DOHH2 (cell line): ENCODE measurements at regions not wholly inside any gene's neighbourhood (a gene's known extent, or its start where the extent isn't known, plus 50 kb on each side); places are given as distances from the start of the nearest gene placed in this dataset.

Experiments used
- H3F3A ChIP-seq: fragments of 200-600 bp; sonication (generic), shearing (Covaris generic); 2 replicates; pipeline ENCODE4 v1.6.0; 2016; ENCODE audit warnings: antibody characterized with exemption, mild to moderate bottlenecking; ENCODE audit not compliant: control insufficient read depth, insufficient read depth
- H3K27ac ChIP-seq: fragments of 200-600 bp; sonication (generic); 2 replicates; pipeline ENCODE4 v1.5.1; 2014; ENCODE audit warnings: low read depth, mild to moderate bottlenecking, low read length, moderate library complexity
- H3K27me3 ChIP-seq: fragments of 200-600 bp; sonication (generic); 2 replicates; pipeline ENCODE4 v1.6.1; 2014; ENCODE audit warnings: mild to moderate bottlenecking, low read length, mixed read lengths; ENCODE audit not compliant: control insufficient read depth
- H3K36me3 ChIP-seq: fragments of 200-600 bp; sonication (generic); 2 replicates; pipeline ENCODE4 v1.6.1; 2014; ENCODE audit warnings: mild to moderate bottlenecking, low read length, moderate library complexity, mixed read lengths; ENCODE audit not compliant: control insufficient read depth
- H3K4me1 ChIP-seq: fragments of 200-600 bp; sonication (generic); 2 replicates; pipeline ENCODE4 v1.6.1; 2014; ENCODE audit warnings: mild to moderate bottlenecking, low read length, mixed read lengths; ENCODE audit not compliant: control insufficient read depth
- H3K4me2 ChIP-seq: fragments of 200-600 bp; sonication (generic); 2 replicates; pipeline ENCODE4 v1.6.0; 2014; ENCODE audit warnings: mild to moderate bottlenecking, low read length, moderate library complexity
- H3K4me3 ChIP-seq: fragments of 200-600 bp; sonication (generic); 2 replicates; pipeline ENCODE4 v1.5.1; 2014; ENCODE audit warnings: mild to moderate bottlenecking, low read length, mixed read lengths
- H3K79me2 ChIP-seq: fragments of 200-600 bp; sonication (generic); 2 replicates; pipeline ENCODE4 v1.6.1; 2014; ENCODE audit warnings: mild to moderate bottlenecking, low read length, mixed read lengths; ENCODE audit not compliant: control insufficient read depth
- H3K9me2 ChIP-seq: fragments of 200-600 bp; sonication (generic); replicated peaks from 2 replicates; pipeline ENCODE4 v1.6.1; 2014; ENCODE audit warnings: mild to moderate bottlenecking, low read length, mixed read lengths; ENCODE audit not compliant: control insufficient read depth
- H3K9me3 ChIP-seq: fragments of 200-600 bp; sonication (generic); 2 replicates; pipeline ENCODE4 v1.6.1; 2014; ENCODE audit warnings: antibody characterized with exemption, low read length, mixed read lengths; ENCODE audit not compliant: control insufficient read depth, insufficient read depth
- H4K20me1 ChIP-seq: fragments of 200-600 bp; sonication (generic); 2 replicates; pipeline ENCODE4 v1.6.0; 2014; ENCODE audit warnings: low read depth, mild to moderate bottlenecking, antibody characterized with exemption, low read length, moderate library complexity; ENCODE audit not compliant: control insufficient read depth, insufficient read depth
- CTCF ChIP-seq: fragments of 200-600 bp; sonication (generic); IDR thresholded peaks from one replicate; pipeline ENCODE4 v1.5.1; 2014; ENCODE audit warnings: antibody characterized with exemption, mild to moderate bottlenecking, low read depth, low read length; ENCODE audit not compliant: poor library complexity, severe bottlenecking
- EZH2phosphoT487 ChIP-seq: fragments of 200-600 bp; sonication (generic); IDR thresholded peaks from 2 replicates; pipeline ENCODE4 v1.6.1; 2017; ENCODE audit warnings: borderline replicate concordance, mild to moderate bottlenecking, antibody characterized with exemption, low read length, moderate library complexity, mixed read lengths

- no peak overlapping the region for H3K4me3 ChIP-seq
- H3K36me3 ChIP-seq = no peaks in the 10 kb centered on the region
- no peak overlapping the region for H3K4me2 ChIP-seq
- H3K27ac ChIP-seq = no peak overlapping the region
- H3K79me2 ChIP-seq = no peaks in the 10 kb centered on the region
- H3K4me1 ChIP-seq = no peaks in the 10 kb centered on the region
- no peaks in the 10 kb centered on the region for H3K27me3 ChIP-seq
- H3F3A ChIP-seq = no peaks in the 10 kb centered on the region
- H3K9me3 ChIP-seq = peaks cover 14% of the 10 kb centered on the region; the same call in 1 of the 2 replicates
- H4K20me1 ChIP-seq = no peaks in the 10 kb centered on the region
- TF ChIP-seq CTCF (no peak), EZH2phosphoT487 (no peak)
- H3K9me2 ChIP-seq = no peaks in the 10 kb centered on the region
Observed at GRCh38 chr9:2319421-2319820, 302.2 kb upstream of the VLDLR start.

- TF ChIP-seq EZH2phosphoT487 = no peak
- TF ChIP-seq CTCF = no peak
- no peak overlapping the region for H3K27ac ChIP-seq
- no peaks in the 10 kb centered on the region for H4K20me1 ChIP-seq
- H3K4me2 ChIP-seq = no peak overlapping the region
- no peaks in the 10 kb centered on the region for H3K4me1 ChIP-seq
- no peaks in the 10 kb centered on the region for H3K9me2 ChIP-seq
- no peaks in the 10 kb centered on the region for H3F3A ChIP-seq
- no peaks in the 10 kb centered on the region for H3K79me2 ChIP-seq
- peaks cover 8% of the 10 kb centered on the region; the same call in 1 of the 2 replicates for H3K9me3 ChIP-seq
- H3K27me3 ChIP-seq = no peaks in the 10 kb centered on the region
- H3K4me3 ChIP-seq = no peak overlapping the region
- H3K36me3 ChIP-seq = no peaks in the 10 kb centered on the region
Observed at GRCh38 chr9:2320114-2320513, 301.5 kb upstream of the VLDLR start.

DNA sequence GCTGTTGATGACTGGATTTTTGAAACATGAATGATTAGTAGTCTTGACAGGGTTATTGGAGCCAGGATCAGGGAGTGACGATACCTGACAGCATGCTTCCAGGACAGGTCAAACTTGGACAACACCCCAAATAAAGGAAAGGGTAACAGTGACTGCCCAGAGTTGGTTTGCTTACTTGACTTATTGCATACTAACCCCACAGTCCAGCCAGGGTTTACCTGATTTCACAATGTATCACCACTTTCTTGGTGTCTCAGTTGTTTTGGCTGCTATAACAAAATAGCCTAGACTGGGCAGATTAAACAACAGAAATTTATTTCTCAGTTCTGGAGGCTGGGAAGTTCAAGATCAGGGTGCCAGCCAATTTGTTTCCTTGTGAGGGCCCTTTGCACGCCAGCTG, 301.0 kb upstream of the VLDLR start:
- TF ChIP-seq EZH2phosphoT487 (no peak), CTCF (no peak)
- Histone ChIP-seq H3K27ac (no peak overlapping the region), H3K4me2 (no peak overlapping the region), H3K4me3 (no peak overlapping the region), H4K20me1 (no peaks in the 10 kb centered on the region), H3K27me3 (no peaks in the 10 kb centered on the region), H3K36me3 (no peaks in the 10 kb centered on the region), H3K9me2 (no peaks in the 10 kb centered on the region), H3K4me1 (no peaks in the 10 kb centered on the region), H3F3A (no peaks in the 10 kb centered on the region), H3K79me2 (no peaks in the 10 kb centered on the region), H3K9me3 (peaks cover 6% of the 10 kb centered on the region; the same call in 1 of the 2 replicates)
